ENCODE measurements at regions not wholly inside any gene's neighbourhood (a gene's known extent, or its start where the extent isn't known, plus 50 kb on each side); places are given as distances from the start of the nearest gene placed in this dataset.

DNA sequence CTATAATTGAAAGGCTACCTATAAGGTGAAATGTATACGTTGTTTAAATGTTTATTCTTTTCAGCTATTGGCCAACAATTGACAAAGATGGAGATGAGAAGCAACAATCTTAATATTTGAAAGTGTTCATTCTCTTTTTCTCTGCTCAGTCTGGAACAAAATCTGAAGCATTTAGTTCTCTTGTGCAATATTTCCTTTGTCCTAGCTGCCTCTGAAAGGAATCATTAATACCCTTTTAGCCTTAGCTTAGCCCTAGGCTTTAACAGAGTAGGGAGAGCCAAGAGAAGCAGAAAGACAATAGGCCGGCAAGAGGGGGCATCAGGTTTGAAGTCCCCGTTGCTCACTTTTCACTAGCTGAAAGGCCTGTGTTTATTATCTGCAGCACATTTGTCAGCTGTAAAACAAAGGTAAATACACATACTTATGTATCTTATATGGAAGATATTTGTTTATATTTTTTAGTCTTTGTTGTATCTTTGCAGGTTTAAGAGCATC lies 422.5 kb upstream of the SEMA6D start:
- H3K27me3 ChIP-seq (ENCODE audit: control insufficient read depth, insufficient read depth, low read length): no peaks in the 10 kb centered on the region
- no peak for DNase-seq
- H3K4me3 ChIP-seq (ENCODE audit: insufficient read depth, low read depth, low read length): no peak overlapping the region
- no peaks in the 10 kb centered on the region for H3K36me3 ChIP-seq (replicated peaks; ENCODE audit: control insufficient read depth, insufficient read depth, low read length)

DNA sequence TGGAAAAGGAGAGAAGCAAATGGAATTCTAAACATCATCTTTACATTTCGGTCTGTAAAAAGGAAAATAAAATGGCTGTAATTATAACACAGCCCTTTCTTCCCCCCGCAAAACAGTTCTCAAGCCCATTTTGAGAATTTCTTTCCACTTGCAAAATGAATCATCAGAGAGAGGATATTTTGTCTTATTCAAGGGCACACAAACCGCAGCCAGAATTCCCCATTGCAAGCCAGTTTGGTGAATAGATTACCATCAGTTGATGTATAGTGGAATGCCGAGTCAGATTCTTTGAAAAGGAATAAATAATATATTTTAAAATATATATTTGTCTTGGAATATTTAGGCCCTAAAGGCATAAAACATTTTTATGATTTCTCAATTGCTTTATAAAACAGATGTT lies 420.4 kb upstream of the SEMA6D start:
- H3K27me3 ChIP-seq (ENCODE audit: control insufficient read depth, insufficient read depth, low read length): no peaks in the 10 kb centered on the region
- DNase-seq: no peak
- no peaks in the 10 kb centered on the region for H3K36me3 ChIP-seq (replicated peaks; ENCODE audit: control insufficient read depth, insufficient read depth, low read length)
- H3K4me3 ChIP-seq (ENCODE audit: insufficient read depth, low read depth, low read length): no peak overlapping the region

DNA sequence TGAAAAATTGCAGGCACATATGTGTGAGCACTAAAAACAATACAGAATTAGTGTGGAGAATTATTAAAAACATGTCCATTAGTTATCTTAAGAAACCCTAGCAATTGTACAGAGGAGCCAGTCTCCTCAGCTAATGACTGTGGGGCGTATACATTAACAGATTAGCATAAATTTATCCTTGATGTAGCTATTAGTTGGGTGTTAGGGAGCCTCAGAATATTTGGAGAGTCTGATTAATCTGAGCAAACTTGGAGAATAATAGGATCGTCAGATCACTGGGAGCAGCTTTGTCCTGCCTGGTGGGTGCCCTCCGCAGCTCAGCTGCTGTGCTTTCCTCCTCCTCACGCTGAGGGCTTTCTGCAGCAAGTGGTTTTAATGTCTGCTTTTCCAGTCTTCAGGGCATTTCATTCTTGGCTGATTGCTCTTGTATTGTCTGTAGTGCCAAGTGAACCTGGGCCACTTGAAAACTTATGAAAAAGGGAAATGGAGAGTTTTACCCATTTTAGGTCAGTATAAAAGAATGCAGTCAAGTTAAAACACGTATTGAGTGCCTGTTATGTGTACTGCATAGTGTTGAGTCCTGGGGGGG lies 417.4 kb upstream of the SEMA6D start:
- no peak for DNase-seq
- H3K4me3 ChIP-seq (ENCODE audit: insufficient read depth, low read depth, low read length): no peak overlapping the region
- no peaks in the 10 kb centered on the region for H3K36me3 ChIP-seq (replicated peaks; ENCODE audit: control insufficient read depth, insufficient read depth, low read length)
- no peaks in the 10 kb centered on the region for H3K27me3 ChIP-seq (ENCODE audit: control insufficient read depth, insufficient read depth, low read length)

DNA sequence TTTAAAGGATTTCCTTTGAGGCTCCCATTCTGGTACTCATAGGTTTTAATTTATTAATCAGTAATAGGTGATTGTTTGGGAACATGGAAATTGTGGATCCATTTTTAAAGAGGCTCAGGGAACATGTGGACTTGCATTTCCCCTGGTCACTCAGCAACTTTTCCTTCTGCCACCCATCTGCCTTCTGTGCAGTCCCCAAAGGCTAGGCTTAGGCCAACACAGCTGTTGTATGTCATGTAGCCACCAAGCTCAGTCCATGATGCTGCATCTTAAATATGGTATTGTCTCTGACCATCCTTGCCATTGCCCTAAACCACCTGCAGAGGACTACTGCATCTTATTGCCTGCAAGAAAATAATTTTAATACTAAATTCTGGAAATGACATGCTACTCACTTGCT lies 416.7 kb upstream of the SEMA6D start:
- no peak for DNase-seq
- Histone ChIP-seq H3K4me3 (ENCODE audit: insufficient read depth, low read depth, low read length) (no peak overlapping the region), H3K36me3 (replicated peaks; ENCODE audit: control insufficient read depth, insufficient read depth, low read length) (no peaks in the 10 kb centered on the region), H3K27me3 (ENCODE audit: control insufficient read depth, insufficient read depth, low read length) (no peaks in the 10 kb centered on the region)

DNA sequence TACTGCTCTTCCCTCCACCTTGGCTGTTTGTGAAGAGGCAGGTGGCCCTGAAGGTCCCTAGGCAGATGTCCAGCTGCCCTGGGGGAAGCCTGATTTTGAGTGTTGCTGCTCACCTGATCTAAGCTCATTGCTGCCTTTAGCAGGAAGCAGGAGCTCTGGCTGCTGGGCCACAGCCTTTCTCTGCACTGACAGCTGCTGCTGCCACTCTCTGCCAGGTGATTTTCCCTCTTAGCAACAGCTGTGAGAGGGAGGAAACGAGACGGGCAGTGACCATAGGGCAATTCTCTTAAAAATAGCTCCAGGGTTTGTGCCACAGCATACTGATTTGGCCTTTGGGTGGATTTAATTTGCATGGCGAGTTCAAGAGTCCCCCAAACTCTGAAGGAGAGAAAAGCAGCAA lies 415.8 kb upstream of the SEMA6D start:
- DNase-seq: no peak
- Histone ChIP-seq H3K36me3 (replicated peaks; ENCODE audit: control insufficient read depth, insufficient read depth, low read length) (no peaks in the 10 kb centered on the region), H3K27me3 (ENCODE audit: control insufficient read depth, insufficient read depth, low read length) (no peaks in the 10 kb centered on the region), H3K4me3 (ENCODE audit: insufficient read depth, low read depth, low read length) (no peak overlapping the region)

DNA sequence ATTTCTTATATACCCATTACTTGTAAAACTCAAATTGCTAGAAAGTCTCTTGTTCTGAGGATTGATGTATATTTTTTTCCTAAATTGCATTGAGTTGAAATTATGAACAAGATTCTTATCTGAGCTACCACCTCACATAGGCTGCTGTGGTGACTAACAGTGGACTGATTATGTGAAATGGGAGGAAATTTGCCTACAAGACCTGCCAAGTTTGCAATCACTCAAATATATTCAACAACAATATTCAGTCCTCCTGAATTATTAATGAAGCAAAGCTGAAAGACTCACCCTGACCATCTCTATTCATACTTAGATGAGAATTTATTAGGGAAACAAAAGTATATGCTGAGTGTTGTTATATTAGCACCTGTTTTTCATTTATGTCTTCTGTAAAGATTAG lies 412.6 kb upstream of the SEMA6D start:
- no peaks in the 10 kb centered on the region for H3K36me3 ChIP-seq (replicated peaks; ENCODE audit: control insufficient read depth, insufficient read depth, low read length)
- DNase-seq: no peak
- no peaks in the 10 kb centered on the region for H3K27me3 ChIP-seq (ENCODE audit: control insufficient read depth, insufficient read depth, low read length)
- no peak overlapping the region for H3K4me3 ChIP-seq (ENCODE audit: insufficient read depth, low read depth, low read length)

DNA sequence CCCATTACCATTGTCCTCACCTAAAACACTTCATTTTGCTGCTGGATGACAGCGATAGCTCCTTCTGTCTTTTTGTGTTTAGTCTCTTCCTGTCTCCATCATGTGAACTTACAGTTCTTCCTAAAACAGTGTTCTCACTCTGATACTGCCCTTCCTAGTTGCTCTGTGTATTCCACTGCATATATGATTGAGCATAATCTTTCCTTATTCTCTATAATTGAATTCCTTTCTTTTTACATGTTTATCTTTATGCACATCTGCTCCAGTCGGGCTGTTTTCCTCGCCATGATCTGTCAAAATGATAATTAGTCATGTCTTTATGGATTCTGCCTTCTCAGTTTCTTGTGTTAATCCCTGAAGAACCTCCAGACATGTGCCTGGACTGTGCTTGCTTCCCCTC lies 405.1 kb upstream of the SEMA6D start:
- DNase-seq: no peak
- Histone ChIP-seq H3K27me3 (ENCODE audit: control insufficient read depth, insufficient read depth, low read length) (no peaks in the 10 kb centered on the region), H3K4me3 (ENCODE audit: insufficient read depth, low read depth, low read length) (no peak overlapping the region), H3K36me3 (replicated peaks; ENCODE audit: control insufficient read depth, insufficient read depth, low read length) (no peaks in the 10 kb centered on the region)

DNA sequence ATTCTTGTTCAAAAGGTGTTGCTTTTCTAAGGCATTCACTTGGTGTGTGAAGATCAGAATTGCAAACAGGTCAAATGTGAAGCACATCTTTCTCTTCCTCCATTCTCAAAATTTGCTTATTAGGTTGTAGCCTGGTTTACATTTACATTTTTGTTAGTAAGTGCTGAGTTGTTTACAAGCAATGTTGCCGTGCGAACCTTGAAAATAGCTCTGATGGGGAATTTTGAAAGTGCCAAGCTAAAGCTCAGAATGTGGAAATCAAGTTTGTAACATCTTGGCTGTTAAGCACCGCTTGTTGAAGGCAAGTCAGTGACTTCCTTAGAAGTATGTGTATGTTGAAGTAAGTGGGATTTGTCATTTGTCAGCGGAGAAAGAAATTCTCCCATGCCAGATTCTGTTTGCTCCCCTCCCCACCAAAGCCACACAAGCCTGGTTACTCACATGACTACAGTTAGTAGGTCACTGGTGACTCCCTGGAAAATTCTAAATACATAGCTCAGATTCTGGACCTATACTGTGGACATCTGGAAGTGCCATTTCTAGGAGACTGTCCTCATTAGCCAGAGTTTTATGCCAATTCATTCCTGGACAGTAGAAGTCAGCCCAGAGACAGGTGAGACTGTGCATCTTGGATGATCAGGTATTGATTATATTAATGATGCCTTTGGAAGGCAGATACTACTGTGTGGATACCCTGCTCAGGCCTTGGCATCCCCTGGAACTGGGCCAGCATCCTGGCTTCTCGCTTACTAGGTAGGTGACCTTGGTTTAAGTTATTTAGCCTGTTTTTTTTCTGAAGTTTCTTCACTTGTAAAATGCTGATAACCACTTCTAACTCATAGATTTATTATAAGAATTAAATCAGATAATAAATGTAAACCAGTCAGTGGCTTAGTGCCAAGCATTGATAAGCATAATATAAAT lies 390.6 kb upstream of the SEMA6D start:
- DNase-seq: no peak
- Histone ChIP-seq H3K4me3 (ENCODE audit: insufficient read depth, low read depth, low read length) (no peak overlapping the region), H3K36me3 (replicated peaks; ENCODE audit: control insufficient read depth, insufficient read depth, low read length) (no peaks in the 10 kb centered on the region), H3K27me3 (ENCODE audit: control insufficient read depth, insufficient read depth, low read length) (no peaks in the 10 kb centered on the region)

DNA sequence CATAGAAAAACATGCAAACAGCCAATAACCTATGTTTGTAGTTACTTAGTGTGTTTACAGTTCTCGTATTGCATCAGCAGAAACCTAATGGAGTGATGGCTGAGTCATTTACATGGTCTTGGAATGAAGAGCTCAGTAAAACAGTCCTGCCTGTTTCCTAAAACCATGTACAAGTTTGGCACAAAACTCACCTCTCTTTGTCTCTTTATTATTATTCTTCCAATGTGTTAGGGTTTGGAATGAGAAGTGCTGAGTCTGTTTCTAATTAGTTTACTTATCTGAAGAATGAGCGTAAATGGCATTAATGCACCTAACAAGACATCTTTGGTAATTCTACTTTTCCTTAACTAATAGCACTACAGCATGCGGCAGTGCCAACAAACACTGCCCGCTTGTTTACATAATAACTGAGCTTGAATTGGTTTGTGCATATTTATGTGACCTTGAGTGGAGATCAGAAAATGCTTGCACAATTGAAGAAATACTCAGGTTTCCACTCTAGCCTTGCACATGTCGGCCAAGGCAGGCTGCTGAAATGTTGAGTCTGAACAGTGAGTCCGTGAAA lies 385.4 kb upstream of the SEMA6D start:
- H3K27me3 ChIP-seq (ENCODE audit: control insufficient read depth, insufficient read depth, low read length): no peaks in the 10 kb centered on the region
- H3K36me3 ChIP-seq (replicated peaks; ENCODE audit: control insufficient read depth, insufficient read depth, low read length): no peaks in the 10 kb centered on the region
- no peak for DNase-seq
- H3K4me3 ChIP-seq (ENCODE audit: insufficient read depth, low read depth, low read length): no peak overlapping the region

DNA sequence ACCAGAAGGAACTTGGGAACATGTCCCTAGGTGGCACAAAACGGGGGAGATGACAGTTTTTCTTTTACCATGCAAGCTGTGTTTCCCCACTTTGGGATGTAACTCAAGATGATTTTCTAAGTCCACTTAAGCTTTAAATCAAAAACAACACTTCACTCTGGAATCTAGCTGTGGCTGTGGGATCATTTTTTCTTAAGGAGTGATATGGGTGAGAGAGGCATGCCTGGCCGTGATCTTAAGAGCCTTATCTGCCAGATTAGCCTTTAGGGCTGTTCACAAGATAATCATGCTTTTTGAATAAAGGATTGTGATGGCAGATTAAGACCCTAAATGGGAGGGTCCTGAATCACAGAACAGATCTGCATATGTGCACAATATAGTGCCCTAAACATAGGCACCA lies 384.8 kb upstream of the SEMA6D start:
- H3K27me3 ChIP-seq (ENCODE audit: control insufficient read depth, insufficient read depth, low read length): no peaks in the 10 kb centered on the region
- H3K36me3 ChIP-seq (replicated peaks; ENCODE audit: control insufficient read depth, insufficient read depth, low read length): no peaks in the 10 kb centered on the region
- DNase-seq: no peak
- no peak overlapping the region for H3K4me3 ChIP-seq (ENCODE audit: insufficient read depth, low read depth, low read length)

DNA sequence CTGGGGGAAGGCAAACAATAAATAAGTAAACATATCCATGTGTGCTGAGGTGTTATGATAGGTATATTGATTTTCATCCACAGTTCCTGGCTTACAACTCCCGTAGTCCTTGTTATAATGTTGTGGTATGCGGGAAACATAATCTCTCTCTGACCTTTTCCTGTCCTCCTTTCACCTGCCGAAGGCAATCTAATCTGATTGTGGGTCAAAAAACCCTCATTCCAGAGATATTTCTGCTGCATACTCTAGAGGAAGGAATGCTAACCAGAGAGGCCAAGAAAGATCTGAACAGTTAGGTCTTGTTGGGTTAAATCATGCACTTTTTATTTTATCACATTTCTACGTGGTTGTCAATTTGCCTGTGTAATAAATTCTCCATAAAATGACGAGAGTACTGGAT lies 383.6 kb upstream of the SEMA6D start:
- Histone ChIP-seq H3K27me3 (ENCODE audit: control insufficient read depth, insufficient read depth, low read length) (no peaks in the 10 kb centered on the region), H3K4me3 (ENCODE audit: insufficient read depth, low read depth, low read length) (no peak overlapping the region)

DNA sequence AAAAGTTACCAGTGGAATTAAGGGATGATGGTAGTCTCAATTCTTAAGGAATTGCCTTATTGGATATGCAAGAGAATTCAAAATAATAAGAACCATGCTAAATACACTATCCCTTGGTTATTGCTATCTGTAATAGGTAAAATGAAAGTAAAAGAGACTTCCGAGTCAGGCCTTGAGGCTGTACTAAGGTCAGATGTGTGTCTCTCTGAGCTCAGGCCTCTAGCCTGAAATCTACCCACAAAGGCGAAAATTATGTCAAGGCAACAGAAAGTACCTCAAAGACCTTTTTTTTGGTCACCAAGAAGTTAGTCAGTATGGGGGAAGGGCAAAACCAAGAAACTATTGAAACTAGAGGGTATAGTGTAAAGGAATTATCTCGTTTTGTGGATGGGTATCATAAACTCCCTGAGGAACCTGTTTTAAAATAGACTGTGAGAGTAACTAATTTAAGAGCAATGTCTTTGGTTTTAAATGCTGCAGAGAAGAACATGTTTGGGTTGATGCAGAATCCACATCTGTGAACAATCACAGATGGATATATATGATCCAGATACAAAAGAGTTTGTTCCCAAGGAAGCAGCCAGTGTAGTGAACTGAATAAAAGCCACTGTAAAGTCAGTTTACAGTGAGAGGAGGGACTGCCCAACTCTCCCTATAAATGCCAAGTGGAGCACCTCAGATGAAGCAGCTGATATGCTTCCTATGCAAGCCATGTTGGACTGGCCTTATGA lies 382.3 kb upstream of the SEMA6D start:
- DNase-seq: no peak
- Histone ChIP-seq H3K4me3 (ENCODE audit: insufficient read depth, low read depth, low read length) (no peak overlapping the region), H3K36me3 (replicated peaks; ENCODE audit: control insufficient read depth, insufficient read depth, low read length) (no peaks in the 10 kb centered on the region), H3K27me3 (ENCODE audit: control insufficient read depth, insufficient read depth, low read length) (no peaks in the 10 kb centered on the region)

More for the DNA sequence above, 383.6 kb upstream of the SEMA6D start:
- H3K36me3 ChIP-seq (replicated peaks; ENCODE audit: control insufficient read depth, insufficient read depth, low read length): no peaks in the 10 kb centered on the region
- DNase-seq: no peak

DNA sequence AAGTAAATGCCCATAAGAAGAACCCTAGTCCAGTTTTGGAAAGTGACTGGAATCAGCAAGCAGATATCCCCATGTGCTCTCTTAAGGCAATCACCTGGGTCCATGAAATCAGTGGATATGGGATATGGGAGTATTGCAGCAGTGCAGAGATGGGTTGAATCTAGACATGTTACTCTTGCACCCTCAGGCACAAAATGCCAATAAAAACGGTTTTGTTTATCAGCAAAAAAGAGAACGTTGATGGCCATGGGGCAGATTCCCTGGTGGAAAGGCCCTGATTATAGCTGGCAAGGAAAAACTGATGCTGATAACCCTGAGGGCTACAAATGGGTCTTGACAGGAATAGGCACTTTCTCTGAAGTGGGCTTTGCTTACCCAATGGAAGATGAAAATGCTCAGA lies 380.2 kb upstream of the SEMA6D start:
- Histone ChIP-seq H3K27me3 (ENCODE audit: control insufficient read depth, insufficient read depth, low read length) (no peaks in the 10 kb centered on the region), H3K36me3 (replicated peaks; ENCODE audit: control insufficient read depth, insufficient read depth, low read length) (no peaks in the 10 kb centered on the region), H3K4me3 (ENCODE audit: insufficient read depth, low read depth, low read length) (no peak overlapping the region)
- DNase-seq: no peak

DNA sequence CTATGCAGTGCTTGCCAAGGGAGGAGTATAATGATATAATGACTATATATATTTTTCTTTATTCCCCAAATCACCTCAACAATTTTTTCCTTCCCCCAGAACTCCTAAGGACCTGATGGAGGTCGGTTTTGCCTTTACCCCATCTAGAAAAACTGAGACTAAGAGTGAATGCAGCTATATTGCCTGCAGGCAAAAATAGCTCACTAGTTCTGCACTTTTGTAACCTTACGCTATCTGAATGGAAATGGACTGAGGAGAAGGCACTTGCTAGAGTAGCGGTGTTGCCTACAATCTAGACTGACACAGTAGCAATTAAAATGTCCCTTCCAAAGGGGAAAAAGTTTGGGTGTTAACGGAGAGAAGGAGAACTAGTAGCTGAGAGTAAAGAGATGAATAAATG lies 379.5 kb upstream of the SEMA6D start:
- H3K27me3 ChIP-seq (ENCODE audit: control insufficient read depth, insufficient read depth, low read length): no peaks in the 10 kb centered on the region
- H3K4me3 ChIP-seq (ENCODE audit: insufficient read depth, low read depth, low read length): no peak overlapping the region
- H3K36me3 ChIP-seq (replicated peaks; ENCODE audit: control insufficient read depth, insufficient read depth, low read length): no peaks in the 10 kb centered on the region
- no peak for DNase-seq

All from H7 (cell line).